Effector memory CD4-positive, alpha-beta T cell (primary cell): ENCODE measurements at regions not wholly inside any gene's neighbourhood (a gene's known extent, or its start where the extent isn't known, plus 50 kb on each side); places are given as distances from the start of the nearest gene placed in this dataset.
"Not testable (repeated sequence)": the region's sequence is repeated elsewhere in the genome, so short reads cannot be mapped to it uniquely, and the experiment has no call there.

Experiments
- DNase-seq, 3 donors: peaks; one replicate each; pipeline ENCODE4 v3.0.0-alpha.2; 2020
- H3K27ac ChIP-seq: 2 replicates; pipeline ENCODE4 v1.7.0; 2013; ENCODE audit warnings: mild to moderate bottlenecking, low read length, moderate library complexity; ENCODE audit not compliant: insufficient read depth, poor library complexity, severe bottlenecking
- H3K27me3 ChIP-seq: replicated peaks from 2 replicates; pipeline ENCODE4 v1.7.0; 2013; ENCODE audit warnings: mild to moderate bottlenecking, low read length; ENCODE audit not compliant: insufficient read depth, control insufficient read depth, poor library complexity, severe bottlenecking
- H3K36me3 ChIP-seq: 2 replicates; pipeline ENCODE4 v1.7.0; 2013; ENCODE audit warnings: mild to moderate bottlenecking, low read length, moderate library complexity; ENCODE audit not compliant: control insufficient read depth, insufficient read depth
- H3K4me1 ChIP-seq: 2 replicates; pipeline ENCODE4 v1.7.0; 2013; ENCODE audit warnings: low read length, mild to moderate bottlenecking; ENCODE audit not compliant: control insufficient read depth, insufficient read depth, poor library complexity, severe bottlenecking
- H3K4me3 ChIP-seq: 2 replicates; pipeline ENCODE4 v1.7.0; 2013; ENCODE audit warnings: low read length, low read depth, mild to moderate bottlenecking; ENCODE audit not compliant: insufficient read depth, poor library complexity, severe bottlenecking
- H3K9me3 ChIP-seq: 2 replicates; pipeline ENCODE4 v1.7.0; 2013; ENCODE audit warnings: mild to moderate bottlenecking, low read length, moderate library complexity; ENCODE audit not compliant: control insufficient read depth

- Histone ChIP-seq H3K9me3 (no peaks in the 10 kb centered on the region), H3K36me3 (no peaks in the 10 kb centered on the region), H3K27me3 (no peaks in the 10 kb centered on the region), H3K4me3 (no peak overlapping the region), H3K4me1 (no peaks in the 10 kb centered on the region), H3K27ac (no peak overlapping the region)
- no peak for DNase-seq
These were observed 194.6 kb downstream of the OLFM1 start for GRCh38 chr9:135281791-135282737.

- H3K27ac ChIP-seq: no peak overlapping the region
- H3K36me3 ChIP-seq: no peaks in the 10 kb centered on the region
- no peak overlapping the region for H3K4me3 ChIP-seq
- no peaks in the 10 kb centered on the region for H3K4me1 ChIP-seq
- no peaks in the 10 kb centered on the region for H3K27me3 ChIP-seq
- DNase-seq: no peak
- H3K9me3 ChIP-seq: no peaks in the 10 kb centered on the region
These were observed 195.3 kb downstream of the OLFM1 start for GRCh38 chr9:135282808-135283207.

GRCh38 chr9:135283671-135284070 is 195.9 kb upstream of the PPP1R26 start:
- Histone ChIP-seq H3K27me3 (no peaks in the 10 kb centered on the region), H3K36me3 (no peaks in the 10 kb centered on the region), H3K9me3 (no peaks in the 10 kb centered on the region), H3K4me1 (no peaks in the 10 kb centered on the region), H3K27ac (no peak overlapping the region), H3K4me3 (no peak overlapping the region)
- DNase-seq: no peak

- Histone ChIP-seq H3K4me3 (no peak overlapping the region), H3K27me3 (no peaks in the 10 kb centered on the region), H3K27ac (no peak overlapping the region), H3K4me1 (no peaks in the 10 kb centered on the region), H3K36me3 (no peaks in the 10 kb centered on the region), H3K9me3 (no peaks in the 10 kb centered on the region)
- DNase-seq: no peak
These were observed 195.0 kb upstream of the PPP1R26 start for GRCh38 chr9:135284386-135285134.

- H3K9me3 ChIP-seq, H3K27ac ChIP-seq, H3K36me3 ChIP-seq, DNase-seq, H3K4me1 ChIP-seq, H3K4me3 ChIP-seq, H3K27me3 ChIP-seq: not testable (repeated sequence)
These were observed 193.2 kb upstream of the PPP1R26 start for GRCh38 chr9:135286187-135286925.

GRCh38 chr9:135286961-135287360 is 192.6 kb upstream of the PPP1R26 start:
- no peaks in the 10 kb centered on the region for H3K4me1 ChIP-seq

GRCh38 chr9:135287627-135288026 is 192.0 kb upstream of the PPP1R26 start:
- Histone ChIP-seq H3K4me1 (no peaks in the 10 kb centered on the region), H3K4me3 (no peak overlapping the region), H3K27me3 (no peaks in the 10 kb centered on the region), H3K36me3 (no peaks in the 10 kb centered on the region), H3K27ac (no peak overlapping the region), H3K9me3 (no peaks in the 10 kb centered on the region)
- DNase-seq: no peak

More at GRCh38 chr9:135286961-135287360, 192.6 kb upstream of the PPP1R26 start:
- H3K4me3 ChIP-seq: no peak overlapping the region
- DNase-seq: no peak
- no peak overlapping the region for H3K27ac ChIP-seq
- no peaks in the 10 kb centered on the region for H3K36me3 ChIP-seq
- no peaks in the 10 kb centered on the region for H3K27me3 ChIP-seq
- H3K9me3 ChIP-seq: no peaks in the 10 kb centered on the region

- Histone ChIP-seq H3K9me3 (no peaks in the 10 kb centered on the region), H3K4me1 (no peaks in the 10 kb centered on the region), H3K27ac (no peak overlapping the region), H3K4me3 (no peak overlapping the region), H3K27me3 (no peaks in the 10 kb centered on the region), H3K36me3 (no peaks in the 10 kb centered on the region)
- no peak for DNase-seq
These were observed 191.5 kb upstream of the PPP1R26 start for GRCh38 chr9:135288054-135288453.

GRCh38 chr9:135289081-135289491 is 190.5 kb upstream of the PPP1R26 start:
- H3K9me3 ChIP-seq: no peaks in the 10 kb centered on the region
- H3K36me3 ChIP-seq: no peaks in the 10 kb centered on the region
- no peak for DNase-seq
- no peak overlapping the region for H3K27ac ChIP-seq
- no peak overlapping the region for H3K4me3 ChIP-seq
- H3K27me3 ChIP-seq: no peaks in the 10 kb centered on the region
- no peaks in the 10 kb centered on the region for H3K4me1 ChIP-seq
